ENCODE measurements at regions not wholly inside any gene's neighbourhood (a gene's known extent, or its start where the extent isn't known, plus 50 kb on each side); places are given as distances from the start of the nearest gene placed in this dataset.
"Not testable (repeated sequence)": the region's sequence is repeated elsewhere in the genome, so short reads cannot be mapped to it uniquely, and the experiment has no call there.

DNA sequence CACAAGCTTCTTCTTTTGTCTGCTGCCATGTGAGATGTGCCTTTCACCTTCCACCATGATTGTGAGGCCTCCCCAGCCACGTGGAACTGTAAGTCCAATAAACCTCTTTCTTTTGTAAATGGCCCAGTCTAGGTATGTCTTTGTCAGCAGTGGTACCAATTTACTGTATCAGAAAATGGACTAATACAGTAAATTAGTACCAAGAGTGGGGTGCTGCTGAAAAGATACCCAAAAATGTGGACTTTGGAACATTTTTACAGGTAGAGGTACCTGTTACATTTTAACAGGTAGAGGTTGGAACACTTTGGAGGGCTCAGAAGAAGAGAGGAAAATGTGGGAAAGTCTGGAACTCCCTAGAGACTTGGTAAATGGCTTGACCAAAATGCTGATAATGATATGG lies 96.8 kb upstream of the SYN3 start:
- H3K36me3 ChIP-seq (ENCODE audit: control insufficient read depth in 2 of 2, insufficient read depth in 2 of 2, low read length in 1 of 2); DNase-seq (ENCODE audit: low read depth in 6 of 9, low spot score in 9 of 9); H3K4me3 ChIP-seq (ENCODE audit: low read length in 2 of 2); H3K27me3 ChIP-seq (ENCODE audit: control insufficient read depth in 2 of 2, insufficient read depth in 1 of 2, low read length in 1 of 2); H3K4me1 ChIP-seq (ENCODE audit: control insufficient read depth in 2 of 2, insufficient read depth in 2 of 2, low read length in 2 of 2); H3K27ac ChIP-seq (ENCODE audit: low read depth in 1 of 2, low read length in 1 of 2); H3K9me3 ChIP-seq (ENCODE audit: control insufficient read depth in 2 of 2, insufficient read depth in 1 of 2, low read length in 1 of 2): not testable (repeated sequence)
- 64% methylated on average over 1 of the region's 1 CpG for WGBS

DNA sequence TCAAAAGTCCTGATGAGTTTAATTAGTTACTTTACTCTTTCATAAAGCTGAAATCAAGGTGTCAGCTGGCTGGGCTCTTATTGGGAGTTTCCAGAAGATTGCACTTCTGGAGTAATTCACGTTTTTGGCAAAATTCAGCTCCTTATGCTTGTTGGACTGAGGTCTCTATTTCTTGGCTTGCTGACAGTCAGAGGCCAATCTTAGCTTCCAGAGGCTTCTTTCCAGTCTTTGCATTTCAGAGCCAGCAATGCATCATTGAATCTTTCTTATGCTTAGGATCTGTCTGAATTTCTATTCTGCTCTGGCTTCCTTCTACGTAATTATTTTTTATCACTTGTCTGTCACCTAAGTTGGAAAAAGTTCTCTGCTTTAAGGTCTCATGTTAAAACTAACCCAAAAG lies 91.4 kb upstream of the SYN3 start:
- no peaks in the 10 kb centered on the region for H3K9me3 ChIP-seq (ENCODE audit: control insufficient read depth in 2 of 2, insufficient read depth in 1 of 2, low read length in 1 of 2)
- H3K4me3 ChIP-seq (ENCODE audit: low read length in 2 of 2), result no peak overlapping the region
- H3K27me3 ChIP-seq (ENCODE audit: control insufficient read depth in 2 of 2, insufficient read depth in 1 of 2, low read length in 1 of 2), result no peaks in the 10 kb centered on the region
- DNase-seq (ENCODE audit: low read depth in 6 of 9, low spot score in 9 of 9), result no peak
- H3K36me3 ChIP-seq (ENCODE audit: control insufficient read depth in 2 of 2, insufficient read depth in 2 of 2, low read length in 1 of 2), result no peaks in the 10 kb centered on the region
- 86% methylated on average over 2 of the region's 2 CpGs for WGBS
- no peak overlapping the region for H3K27ac ChIP-seq (ENCODE audit: low read depth in 1 of 2, low read length in 1 of 2)
- no peaks in the 10 kb centered on the region for H3K4me1 ChIP-seq (ENCODE audit: control insufficient read depth in 2 of 2, insufficient read depth in 2 of 2, low read length in 2 of 2)

DNA sequence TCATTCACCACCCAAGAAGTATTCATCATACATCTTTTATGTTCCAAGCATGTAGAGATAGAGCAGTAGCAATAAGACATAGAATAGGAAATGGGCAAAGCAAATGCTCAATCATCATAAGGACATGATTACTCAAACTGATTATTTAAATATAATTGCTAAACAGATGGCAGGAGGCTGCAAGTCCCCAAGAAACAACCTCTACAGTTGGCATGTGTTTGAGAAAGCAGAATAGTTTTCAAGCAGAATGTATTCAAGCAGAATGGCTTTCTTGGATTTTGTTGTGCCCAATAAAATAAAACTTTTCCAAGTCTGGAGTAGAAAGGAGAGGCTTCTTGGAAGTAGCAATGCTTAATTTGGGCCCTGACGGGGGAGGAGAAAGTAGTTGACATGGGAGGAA lies 86.5 kb upstream of the SYN3 start:
- 95% methylated on average over 1 of the region's 1 CpG for WGBS
- no peaks in the 10 kb centered on the region for H3K9me3 ChIP-seq (ENCODE audit: control insufficient read depth in 2 of 2, insufficient read depth in 1 of 2, low read length in 1 of 2)
- H3K4me1 ChIP-seq (ENCODE audit: control insufficient read depth in 2 of 2, insufficient read depth in 2 of 2, low read length in 2 of 2), result no peaks in the 10 kb centered on the region
- no peak for DNase-seq (ENCODE audit: low read depth in 6 of 9, low spot score in 9 of 9)
- no peak overlapping the region for H3K27ac ChIP-seq (ENCODE audit: low read depth in 1 of 2, low read length in 1 of 2)
- H3K36me3 ChIP-seq (ENCODE audit: control insufficient read depth in 2 of 2, insufficient read depth in 2 of 2, low read length in 1 of 2), result no peaks in the 10 kb centered on the region
- H3K27me3 ChIP-seq (ENCODE audit: control insufficient read depth in 2 of 2, insufficient read depth in 1 of 2, low read length in 1 of 2), result no peaks in the 10 kb centered on the region
- no peak overlapping the region for H3K4me3 ChIP-seq (ENCODE audit: low read length in 2 of 2)

DNA sequence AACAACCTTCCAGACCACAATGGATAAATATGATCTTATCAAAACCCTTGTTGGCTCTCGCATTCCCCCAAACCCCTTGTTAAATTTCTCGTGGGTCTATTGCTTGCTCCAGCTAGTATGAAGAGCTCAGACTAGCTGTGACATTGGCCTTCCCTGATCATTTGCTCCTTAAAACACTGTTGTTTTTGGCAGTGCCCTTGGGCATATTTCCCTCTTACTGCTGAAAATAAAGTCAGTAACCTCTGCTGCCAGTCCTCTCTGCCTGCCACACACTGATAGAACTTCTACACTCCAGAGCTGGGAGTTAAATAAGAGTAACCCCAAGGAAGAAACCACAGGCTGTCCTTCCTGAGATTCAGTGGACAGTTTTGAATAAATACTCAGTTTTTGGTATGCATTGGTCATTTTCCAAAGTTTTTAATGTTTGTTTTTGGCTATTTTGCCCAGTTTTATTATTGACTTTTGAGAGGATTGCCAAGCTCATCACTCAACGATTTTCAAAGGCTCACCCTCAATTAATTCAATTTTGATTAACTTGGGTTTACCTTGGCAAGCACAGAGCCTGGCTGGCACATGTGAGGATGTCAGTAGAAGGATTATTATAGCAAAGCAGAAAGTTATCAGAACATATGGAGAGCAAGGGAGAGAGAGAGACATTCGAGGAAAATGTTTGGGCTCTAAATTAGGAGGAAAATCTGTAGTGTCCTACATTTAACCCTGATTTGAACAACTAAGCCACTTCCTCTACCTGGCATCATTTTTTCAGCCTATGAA lies 84.3 kb upstream of the SYN3 start:
- no peaks in the 10 kb centered on the region for H3K4me1 ChIP-seq (ENCODE audit: control insufficient read depth in 2 of 2, insufficient read depth in 2 of 2, low read length in 2 of 2)
- H3K27ac ChIP-seq (ENCODE audit: low read depth in 1 of 2, low read length in 1 of 2), result no peak overlapping the region
- DNase-seq (ENCODE audit: low read depth in 6 of 9, low spot score in 9 of 9), result no peak
- no peaks in the 10 kb centered on the region for H3K27me3 ChIP-seq (ENCODE audit: control insufficient read depth in 2 of 2, insufficient read depth in 1 of 2, low read length in 1 of 2)
- H3K4me3 ChIP-seq (ENCODE audit: low read length in 2 of 2), result no peak overlapping the region
- 66% methylated on average over 4 of the region's 4 CpGs for WGBS
- no peaks in the 10 kb centered on the region for H3K36me3 ChIP-seq (ENCODE audit: control insufficient read depth in 2 of 2, insufficient read depth in 2 of 2, low read length in 1 of 2)
- peaks cover 0 to 5% of the 10 kb centered on the region in 2 donors for H3K9me3 ChIP-seq (ENCODE audit: control insufficient read depth in 2 of 2, insufficient read depth in 1 of 2, low read length in 1 of 2)

DNA sequence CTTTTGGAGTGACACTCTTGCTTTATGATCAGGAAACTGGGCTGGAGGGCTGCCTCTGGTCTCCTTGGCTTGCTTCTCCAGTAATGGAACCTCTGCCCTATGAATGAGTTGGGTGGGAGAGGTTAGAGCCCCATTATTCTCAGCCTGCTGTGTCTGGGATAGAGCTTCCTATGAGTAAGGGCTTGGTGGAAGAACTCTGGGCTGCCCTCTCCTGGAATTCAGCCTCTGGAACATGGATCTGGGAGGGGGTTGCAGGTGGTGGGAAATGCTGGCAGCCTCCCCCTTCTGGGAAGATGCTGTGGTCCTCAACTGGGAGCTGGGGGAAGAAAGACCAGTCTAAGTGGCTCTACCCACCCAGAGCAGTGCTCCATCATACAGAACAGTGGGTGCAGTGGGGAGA lies 81.8 kb upstream of the SYN3 start:
- DNase-seq (ENCODE audit: low read depth in 6 of 9, low spot score in 9 of 9), result no peak
- no peaks in the 10 kb centered on the region for H3K27me3 ChIP-seq (ENCODE audit: control insufficient read depth in 2 of 2, insufficient read depth in 1 of 2, low read length in 1 of 2)
- H3K9me3 ChIP-seq (ENCODE audit: control insufficient read depth in 2 of 2, insufficient read depth in 1 of 2, low read length in 1 of 2), result peaks cover 0 to 5% of the 10 kb centered on the region in 2 donors
- no peak overlapping the region for H3K4me3 ChIP-seq (ENCODE audit: low read length in 2 of 2)
- H3K27ac ChIP-seq (ENCODE audit: low read depth in 1 of 2, low read length in 1 of 2), result no peak overlapping the region
- H3K36me3 ChIP-seq (ENCODE audit: control insufficient read depth in 2 of 2, insufficient read depth in 2 of 2, low read length in 1 of 2), result no peaks in the 10 kb centered on the region
- no peaks in the 10 kb centered on the region for H3K4me1 ChIP-seq (ENCODE audit: control insufficient read depth in 2 of 2, insufficient read depth in 2 of 2, low read length in 2 of 2)

DNA sequence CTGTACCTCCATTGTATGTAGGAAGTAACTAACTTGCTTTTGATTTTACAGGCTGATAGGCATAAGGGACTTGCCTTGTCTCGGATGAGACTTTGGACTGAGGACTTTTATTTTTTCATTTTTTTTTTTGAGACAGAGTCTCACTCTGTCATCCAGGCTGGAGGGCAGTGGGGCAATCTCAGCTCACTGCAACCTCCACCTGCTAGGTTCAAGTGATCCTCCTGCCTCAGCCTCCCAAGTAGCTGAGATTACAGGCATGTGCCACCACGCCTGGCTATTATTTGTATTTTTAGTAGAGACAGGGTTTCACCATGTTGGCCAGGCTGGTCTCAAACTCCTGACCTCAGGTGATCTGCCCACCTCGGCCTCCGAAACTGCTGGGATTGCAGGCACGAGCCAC lies 80.2 kb upstream of the SYN3 start:
- H3K27me3 ChIP-seq (ENCODE audit: control insufficient read depth in 2 of 2, insufficient read depth in 1 of 2, low read length in 1 of 2); H3K4me3 ChIP-seq (ENCODE audit: low read length in 2 of 2); H3K27ac ChIP-seq (ENCODE audit: low read depth in 1 of 2, low read length in 1 of 2); H3K9me3 ChIP-seq (ENCODE audit: control insufficient read depth in 2 of 2, insufficient read depth in 1 of 2, low read length in 1 of 2); H3K36me3 ChIP-seq (ENCODE audit: control insufficient read depth in 2 of 2, insufficient read depth in 2 of 2, low read length in 1 of 2); DNase-seq (ENCODE audit: low read depth in 6 of 9, low spot score in 9 of 9); H3K4me1 ChIP-seq (ENCODE audit: control insufficient read depth in 2 of 2, insufficient read depth in 2 of 2, low read length in 2 of 2): not testable (repeated sequence)
- WGBS, result 84% methylated on average over 5 of the region's 5 CpGs

DNA sequence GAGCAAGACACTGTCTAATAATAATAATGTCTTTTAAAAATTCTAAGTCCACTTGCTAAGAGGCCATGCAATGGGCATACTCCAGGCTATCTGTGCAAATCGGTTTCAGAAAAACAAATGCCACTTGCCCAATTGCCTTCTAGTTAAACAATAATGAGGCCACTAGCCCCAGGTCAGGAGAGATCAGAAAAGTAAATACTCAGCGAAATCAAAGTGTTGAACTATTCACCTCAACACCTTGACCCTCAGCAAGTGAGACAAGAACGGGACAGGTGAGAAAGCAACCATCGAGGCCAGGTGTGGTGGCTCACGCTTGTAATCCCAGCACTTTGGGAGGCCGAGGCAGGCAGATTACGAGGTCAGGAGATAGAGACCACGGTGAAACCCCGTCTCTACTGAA lies 72.3 kb upstream of the SYN3 start:
- H3K4me1 ChIP-seq (ENCODE audit: control insufficient read depth in 2 of 2, insufficient read depth in 2 of 2, low read length in 2 of 2), result no peaks in the 10 kb centered on the region
- H3K4me3 ChIP-seq (ENCODE audit: low read length in 2 of 2), result no peak overlapping the region
- H3K9me3 ChIP-seq (ENCODE audit: control insufficient read depth in 2 of 2, insufficient read depth in 1 of 2, low read length in 1 of 2), result no peaks in the 10 kb centered on the region
- H3K27me3 ChIP-seq (ENCODE audit: control insufficient read depth in 2 of 2, insufficient read depth in 1 of 2, low read length in 1 of 2), result no peaks in the 10 kb centered on the region
- H3K36me3 ChIP-seq (ENCODE audit: control insufficient read depth in 2 of 2, insufficient read depth in 2 of 2, low read length in 1 of 2), result no peaks in the 10 kb centered on the region
- no peak for DNase-seq (ENCODE audit: low read depth in 6 of 9, low spot score in 9 of 9)
- no peak overlapping the region for H3K27ac ChIP-seq (ENCODE audit: low read depth in 1 of 2, low read length in 1 of 2)
- 93% methylated on average over 9 of the region's 9 CpGs for WGBS

DNA sequence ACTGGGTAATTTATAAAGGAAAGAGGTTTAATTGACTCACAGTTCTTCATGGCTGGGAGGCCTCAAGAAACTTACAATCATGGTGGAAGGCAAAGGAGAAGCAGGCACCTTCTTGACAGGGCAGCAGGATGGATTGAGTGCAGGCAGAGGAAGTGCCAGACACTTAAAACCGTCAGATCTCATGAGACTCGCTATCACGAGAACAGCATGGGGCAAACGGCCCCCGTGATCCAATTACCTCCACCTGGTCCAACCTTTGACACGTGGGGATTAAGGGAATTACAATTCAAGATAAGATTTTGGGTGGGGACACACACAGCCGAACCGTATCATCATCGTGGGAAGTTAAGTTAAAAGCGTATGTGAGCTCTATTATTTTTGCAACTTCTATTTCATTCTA lies 71.4 kb upstream of the SYN3 start:
- Histone ChIP-seq H3K4me3 (ENCODE audit: low read length in 2 of 2) (no peak overlapping the region), H3K36me3 (ENCODE audit: control insufficient read depth in 2 of 2, insufficient read depth in 2 of 2, low read length in 1 of 2) (no peaks in the 10 kb centered on the region), H3K4me1 (ENCODE audit: control insufficient read depth in 2 of 2, insufficient read depth in 2 of 2, low read length in 2 of 2) (no peaks in the 10 kb centered on the region), H3K9me3 (ENCODE audit: control insufficient read depth in 2 of 2, insufficient read depth in 1 of 2, low read length in 1 of 2) (no peaks in the 10 kb centered on the region), H3K27me3 (ENCODE audit: control insufficient read depth in 2 of 2, insufficient read depth in 1 of 2, low read length in 1 of 2) (no peaks in the 10 kb centered on the region), H3K27ac (ENCODE audit: low read depth in 1 of 2, low read length in 1 of 2) (no peak overlapping the region)
- 64% methylated on average over 10 of the region's 10 CpGs for WGBS
- DNase-seq (ENCODE audit: low read depth in 6 of 9, low spot score in 9 of 9), result no peak

DNA sequence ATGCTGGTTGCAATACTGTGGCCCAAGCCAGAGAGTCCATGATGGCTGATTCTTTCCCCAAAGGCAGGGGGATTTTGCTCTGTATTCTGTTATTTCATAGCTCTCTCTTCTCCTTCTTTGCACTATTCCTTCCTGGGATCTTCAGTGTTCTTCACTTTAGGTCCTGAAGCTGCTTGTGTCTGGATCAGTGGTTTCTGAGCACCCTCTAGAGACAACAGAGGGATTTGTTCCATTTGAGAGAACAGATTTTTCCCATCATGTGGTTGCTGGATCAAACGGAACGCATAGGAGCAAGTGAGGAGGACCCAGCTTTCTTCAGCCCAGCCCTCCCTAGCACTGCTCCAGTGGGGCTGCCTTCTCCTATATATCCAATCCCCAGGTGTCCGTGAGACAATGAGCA lies 68.7 kb upstream of the SYN3 start:
- 17% methylated on average over 3 of the region's 3 CpGs for WGBS
- H3K36me3 ChIP-seq (ENCODE audit: control insufficient read depth in 2 of 2, insufficient read depth in 2 of 2, low read length in 1 of 2), result no peaks in the 10 kb centered on the region
- no peak for DNase-seq (ENCODE audit: low read depth in 6 of 9, low spot score in 9 of 9)
- no peak overlapping the region for H3K4me3 ChIP-seq (ENCODE audit: low read length in 2 of 2)
- H3K27ac ChIP-seq (ENCODE audit: low read depth in 1 of 2, low read length in 1 of 2), result no peak overlapping the region
- H3K4me1 ChIP-seq (ENCODE audit: control insufficient read depth in 2 of 2, insufficient read depth in 2 of 2, low read length in 2 of 2), result no peaks in the 10 kb centered on the region
- no peaks in the 10 kb centered on the region for H3K27me3 ChIP-seq (ENCODE audit: control insufficient read depth in 2 of 2, insufficient read depth in 1 of 2, low read length in 1 of 2)
- H3K9me3 ChIP-seq (ENCODE audit: control insufficient read depth in 2 of 2, insufficient read depth in 1 of 2, low read length in 1 of 2), result no peaks in the 10 kb centered on the region

DNA sequence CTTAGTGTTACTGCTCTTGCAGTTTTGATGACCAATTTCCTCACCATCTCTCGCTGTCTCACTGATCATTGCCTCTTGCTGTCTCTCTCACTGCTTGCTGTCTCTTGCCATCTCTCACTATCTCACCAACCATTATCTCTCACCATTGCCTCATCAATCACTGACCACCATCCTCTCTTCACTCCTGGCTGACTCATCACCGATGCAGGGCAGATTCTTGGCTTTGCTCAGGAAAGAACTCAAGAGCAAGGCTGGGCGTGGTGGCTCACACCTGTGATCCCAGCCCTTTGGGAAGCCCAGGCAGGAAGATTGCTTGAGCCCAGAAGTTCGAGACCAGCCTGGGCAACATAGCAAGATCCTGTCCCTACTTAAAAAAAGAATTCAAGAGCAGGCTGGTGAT lies 66.3 kb upstream of the SYN3 start:
- no peak overlapping the region for H3K4me3 ChIP-seq (ENCODE audit: low read length in 2 of 2)
- no peak overlapping the region for H3K27ac ChIP-seq (ENCODE audit: low read depth in 1 of 2, low read length in 1 of 2)
- no peaks in the 10 kb centered on the region for H3K9me3 ChIP-seq (ENCODE audit: control insufficient read depth in 2 of 2, insufficient read depth in 1 of 2, low read length in 1 of 2)
- no peaks in the 10 kb centered on the region for H3K27me3 ChIP-seq (ENCODE audit: control insufficient read depth in 2 of 2, insufficient read depth in 1 of 2, low read length in 1 of 2)
- WGBS, result 93% methylated on average over 4 of the region's 4 CpGs
- no peaks in the 10 kb centered on the region for H3K36me3 ChIP-seq (ENCODE audit: control insufficient read depth in 2 of 2, insufficient read depth in 2 of 2, low read length in 1 of 2)
- DNase-seq (ENCODE audit: low read depth in 6 of 9, low spot score in 9 of 9), result no peak
- H3K4me1 ChIP-seq (ENCODE audit: control insufficient read depth in 2 of 2, insufficient read depth in 2 of 2, low read length in 2 of 2), result no peaks in the 10 kb centered on the region
